HL-60 (cell line): ENCODE measurements at regions not wholly inside any gene's neighbourhood (a gene's known extent, or its start where the extent isn't known, plus 50 kb on each side); places are given as distances from the start of the nearest gene placed in this dataset.

Source experiments
- DNase-seq, 2 experiments: peaks; one replicate each; pipeline ENCODE4 v3.0.0-alpha.2; 2010 to 2020; ENCODE audit warnings: low read depth in 1 of 2, low spot score in 1 of 2
- H3K27ac ChIP-seq: fragments of 250-450 bp; sonication (Bioruptor Pico); replicated peaks from 2 replicates; pipeline ENCODE4 v1.5.1; 2020; ENCODE audit warnings: mild to moderate bottlenecking, moderate library complexity
- H3K27me3 ChIP-seq: fragments of 250-450 bp; sonication (Bioruptor Pico); 2 replicates; pipeline ENCODE4 v1.5.1; 2021; ENCODE audit warnings: mild to moderate bottlenecking, moderate library complexity; ENCODE audit not compliant: insufficient read depth, poor library complexity, severe bottlenecking
- H3K4me3 ChIP-seq: replicated peaks from 2 replicates; pipeline ENCODE4 v1.5.1; 2011; ENCODE audit warnings: mild to moderate bottlenecking, control low read depth, low read length; ENCODE audit not compliant: insufficient read depth
- CTCF ChIP-seq: IDR thresholded peaks from one replicate; pipeline ENCODE4 v1.5.1; 2011; ENCODE audit warnings: low read length, control low read depth, inconsistent platforms; ENCODE audit not compliant: insufficient read depth
- GABPA ChIP-seq: IDR thresholded peaks from 2 replicates; pipeline ENCODE4 v1.6.1; 2012; ENCODE audit warnings: low read depth
- POLR2AphosphoS5 ChIP-seq: IDR thresholded peaks from 2 replicates; pipeline ENCODE4 v1.6.1; 2012; ENCODE audit warnings: low read depth
- REST ChIP-seq: IDR thresholded peaks from 2 replicates; pipeline ENCODE4 v1.6.1; 2012; ENCODE audit warnings: low read depth; ENCODE audit not compliant: insufficient replicate concordance
- SPI1 ChIP-seq: IDR thresholded peaks from 2 replicates; pipeline ENCODE4 v1.6.1; 2012; ENCODE audit warnings: low read depth, mild to moderate bottlenecking, borderline replicate concordance

DNA sequence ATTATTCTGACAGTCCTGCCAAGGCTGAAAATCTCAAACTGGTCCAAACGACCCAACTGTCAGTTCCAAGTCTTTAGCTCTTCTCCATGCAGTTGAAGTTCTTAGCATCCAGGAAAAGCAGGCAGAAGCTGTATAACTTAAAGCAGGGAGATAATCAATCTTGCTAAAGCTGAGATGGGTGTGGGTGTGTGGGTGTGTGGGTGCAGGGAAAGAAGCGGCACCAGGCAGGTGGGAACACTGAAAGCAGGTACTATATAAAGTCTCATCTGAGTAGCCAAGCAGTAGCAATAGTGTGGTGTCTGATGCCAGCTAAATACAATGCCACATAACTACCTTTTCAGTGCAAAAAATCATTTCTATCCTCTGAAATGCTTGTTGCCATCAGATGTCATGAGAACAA, 69.7 kb upstream of the EGFL6 start:
- no peak for DNase-seq
- Histone ChIP-seq H3K27me3 (no peaks in the 10 kb centered on the region), H3K27ac (no peak overlapping the region), H3K4me3 (no peak overlapping the region)
- no peak for TF ChIP-seq REST
- no peak for TF ChIP-seq SPI1
- no peak for TF ChIP-seq GABPA
- no peak for TF ChIP-seq POLR2AphosphoS5
- no peak for TF ChIP-seq CTCF

DNA sequence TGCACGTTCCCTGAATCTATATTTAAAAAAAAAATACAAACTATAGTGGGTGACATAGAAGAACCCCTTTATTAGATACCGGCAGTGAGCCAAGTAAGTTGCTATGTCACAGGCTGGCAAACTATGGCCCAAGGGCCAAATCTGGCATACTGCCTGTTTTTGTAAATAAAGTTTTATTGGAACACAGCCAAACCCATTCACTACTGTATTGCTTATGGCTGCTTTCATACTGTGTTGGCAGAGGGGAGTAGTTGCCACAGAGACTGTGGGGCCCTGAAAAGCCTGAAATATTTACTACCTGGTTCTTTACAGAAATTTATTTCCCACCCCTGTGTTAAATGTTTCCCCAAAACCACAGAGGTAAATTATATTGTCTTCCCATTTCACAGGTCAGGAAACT, 71.2 kb upstream of the EGFL6 start:
- no peak overlapping the region for H3K4me3 ChIP-seq
- TF ChIP-seq CTCF (no peak), REST (no peak), POLR2AphosphoS5 (no peak), GABPA (no peak), SPI1 (no peak)
- no peaks in the 10 kb centered on the region for H3K27me3 ChIP-seq
- no peak overlapping the region for H3K27ac ChIP-seq
- no peak for DNase-seq

GRCh38 chrX:13495232-13495631, 74.2 kb upstream of the EGFL6 start:
- no peak for TF ChIP-seq REST
- TF ChIP-seq GABPA: no peak
- no peak for TF ChIP-seq POLR2AphosphoS5
- no peak for TF ChIP-seq SPI1
- TF ChIP-seq CTCF: no peak
- peak in 1 of 2 experiments; percentile 2 for DNase-seq
- Histone ChIP-seq H3K4me3 (no peak overlapping the region), H3K27ac (peak overlapping the region; percentile 67), H3K27me3 (no peaks in the 10 kb centered on the region)
